WI38 (cell line): ENCODE measurements at regions not wholly inside any gene's neighbourhood (a gene's known extent, or its start where the extent isn't known, plus 50 kb on each side); places are given as distances from the start of the nearest gene placed in this dataset.

Experiments
- H3K4me3 ChIP-seq: 2 replicates; pipeline ENCODE4 v1.5.1; 2011; ENCODE audit warnings: low read depth, mild to moderate bottlenecking, control low read depth, low read length
- TF ChIP-seq, protein P1 (sequence below): IDR thresholded peaks from 2 replicates; pipeline ENCODE4 v1.5.1; 2012; ENCODE audit warnings: low read depth, mild to moderate bottlenecking, control low read depth, low read length

DNA sequence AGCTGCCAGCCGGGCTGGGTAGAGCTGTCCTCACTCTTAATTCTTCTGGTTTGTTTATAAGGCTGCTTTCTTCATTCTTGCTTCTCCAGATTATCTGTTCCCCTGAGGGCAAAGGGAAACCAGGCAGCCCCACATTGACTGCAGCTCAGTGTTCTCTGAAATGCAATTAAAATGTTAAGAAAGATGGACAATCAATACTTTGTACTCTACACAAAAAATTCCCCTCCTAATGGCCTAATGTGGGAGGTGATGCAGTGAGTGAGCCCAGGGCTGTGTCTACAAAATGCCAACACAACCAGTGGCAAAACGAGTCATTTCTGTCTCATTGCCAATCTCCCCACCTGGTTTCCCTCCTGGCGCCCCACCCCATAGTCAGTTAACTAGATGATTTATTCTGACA, 541.7 kb upstream of the RAB6C start:
- TF ChIP-seq, protein P1, sequence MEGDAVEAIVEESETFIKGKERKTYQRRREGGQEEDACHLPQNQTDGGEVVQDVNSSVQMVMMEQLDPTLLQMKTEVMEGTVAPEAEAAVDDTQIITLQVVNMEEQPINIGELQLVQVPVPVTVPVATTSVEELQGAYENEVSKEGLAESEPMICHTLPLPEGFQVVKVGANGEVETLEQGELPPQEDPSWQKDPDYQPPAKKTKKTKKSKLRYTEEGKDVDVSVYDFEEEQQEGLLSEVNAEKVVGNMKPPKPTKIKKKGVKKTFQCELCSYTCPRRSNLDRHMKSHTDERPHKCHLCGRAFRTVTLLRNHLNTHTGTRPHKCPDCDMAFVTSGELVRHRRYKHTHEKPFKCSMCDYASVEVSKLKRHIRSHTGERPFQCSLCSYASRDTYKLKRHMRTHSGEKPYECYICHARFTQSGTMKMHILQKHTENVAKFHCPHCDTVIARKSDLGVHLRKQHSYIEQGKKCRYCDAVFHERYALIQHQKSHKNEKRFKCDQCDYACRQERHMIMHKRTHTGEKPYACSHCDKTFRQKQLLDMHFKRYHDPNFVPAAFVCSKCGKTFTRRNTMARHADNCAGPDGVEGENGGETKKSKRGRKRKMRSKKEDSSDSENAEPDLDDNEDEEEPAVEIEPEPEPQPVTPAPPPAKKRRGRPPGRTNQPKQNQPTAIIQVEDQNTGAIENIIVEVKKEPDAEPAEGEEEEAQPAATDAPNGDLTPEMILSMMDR, result no peak
- no peak overlapping the region for H3K4me3 ChIP-seq

GRCh38 chr2:129438501-129439057, 540.9 kb upstream of the RAB6C start:
- no peak overlapping the region for H3K4me3 ChIP-seq
- TF ChIP-seq, protein P1, result no peak

DNA sequence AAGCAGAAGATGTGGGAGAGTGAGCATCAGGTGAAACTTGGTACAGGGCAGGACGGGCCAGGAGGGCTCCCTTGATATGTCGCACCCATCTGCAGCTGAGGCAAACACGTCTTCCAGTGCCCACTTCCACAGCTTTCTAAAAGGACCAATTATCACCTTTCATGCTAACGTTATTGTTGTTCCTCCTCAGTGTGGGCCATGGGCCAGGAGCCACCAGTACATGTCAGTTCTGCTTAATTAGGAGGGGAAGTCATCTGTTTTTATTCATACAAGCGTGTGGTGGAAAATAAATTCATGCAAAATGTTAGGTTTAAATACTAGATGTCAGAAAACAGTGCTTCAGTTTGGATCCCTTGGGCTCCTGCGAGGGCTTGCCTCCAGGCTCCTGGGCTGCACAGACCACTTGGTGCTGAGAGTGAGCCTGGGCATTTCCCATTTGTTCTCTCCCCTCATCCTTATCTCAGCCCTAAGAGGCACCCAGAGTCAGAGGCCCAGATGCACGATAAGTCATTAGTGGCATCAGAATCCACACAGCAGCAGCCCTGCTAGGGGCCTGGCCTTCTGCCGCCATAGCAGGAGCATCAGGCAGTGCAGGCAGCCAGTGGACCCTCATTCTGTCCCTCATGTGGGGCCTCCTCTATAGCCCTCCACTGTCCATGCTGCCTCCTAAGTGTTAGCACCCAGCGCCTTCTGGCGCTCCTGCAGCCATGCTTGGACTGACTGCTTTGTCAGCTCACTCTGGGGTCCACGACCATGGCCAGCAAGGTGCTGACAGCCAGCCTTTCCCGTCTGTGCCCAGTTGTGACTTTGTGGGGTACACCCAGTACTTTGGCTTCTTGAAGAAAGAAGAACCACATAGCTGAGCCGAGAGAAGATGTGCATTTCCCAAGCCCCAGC, 539.8 kb upstream of the RAB6C start:
- TF ChIP-seq, protein P1, result no peak
- H3K4me3 ChIP-seq, result no peak overlapping the region

DNA sequence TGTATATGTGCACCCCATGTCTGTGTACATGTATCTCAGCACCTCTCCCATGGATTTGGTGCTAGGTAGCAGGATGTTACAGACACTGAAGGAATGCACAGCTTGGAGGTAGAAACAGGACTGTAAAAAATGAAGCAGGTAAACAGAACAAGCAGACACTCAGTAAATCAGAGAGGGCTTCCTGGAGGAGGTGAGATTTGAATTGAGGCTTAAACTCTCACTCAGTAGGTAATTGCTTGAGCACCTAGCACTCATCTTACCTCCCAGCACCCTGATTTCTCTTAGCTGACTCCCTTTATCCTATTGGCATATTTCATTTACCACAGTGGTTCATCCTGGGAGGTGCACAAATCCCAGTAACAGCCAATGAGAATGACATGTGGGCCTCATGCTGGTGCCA, 537.9 kb upstream of the RAB6C start:
- TF ChIP-seq, protein P1, result no peak
- no peak overlapping the region for H3K4me3 ChIP-seq

- TF ChIP-seq, protein P1, result no peak
- H3K4me3 ChIP-seq, result no peak overlapping the region
Measured at GRCh38 chr2:129443235-129443864, 536.1 kb upstream of the RAB6C start.

DNA sequence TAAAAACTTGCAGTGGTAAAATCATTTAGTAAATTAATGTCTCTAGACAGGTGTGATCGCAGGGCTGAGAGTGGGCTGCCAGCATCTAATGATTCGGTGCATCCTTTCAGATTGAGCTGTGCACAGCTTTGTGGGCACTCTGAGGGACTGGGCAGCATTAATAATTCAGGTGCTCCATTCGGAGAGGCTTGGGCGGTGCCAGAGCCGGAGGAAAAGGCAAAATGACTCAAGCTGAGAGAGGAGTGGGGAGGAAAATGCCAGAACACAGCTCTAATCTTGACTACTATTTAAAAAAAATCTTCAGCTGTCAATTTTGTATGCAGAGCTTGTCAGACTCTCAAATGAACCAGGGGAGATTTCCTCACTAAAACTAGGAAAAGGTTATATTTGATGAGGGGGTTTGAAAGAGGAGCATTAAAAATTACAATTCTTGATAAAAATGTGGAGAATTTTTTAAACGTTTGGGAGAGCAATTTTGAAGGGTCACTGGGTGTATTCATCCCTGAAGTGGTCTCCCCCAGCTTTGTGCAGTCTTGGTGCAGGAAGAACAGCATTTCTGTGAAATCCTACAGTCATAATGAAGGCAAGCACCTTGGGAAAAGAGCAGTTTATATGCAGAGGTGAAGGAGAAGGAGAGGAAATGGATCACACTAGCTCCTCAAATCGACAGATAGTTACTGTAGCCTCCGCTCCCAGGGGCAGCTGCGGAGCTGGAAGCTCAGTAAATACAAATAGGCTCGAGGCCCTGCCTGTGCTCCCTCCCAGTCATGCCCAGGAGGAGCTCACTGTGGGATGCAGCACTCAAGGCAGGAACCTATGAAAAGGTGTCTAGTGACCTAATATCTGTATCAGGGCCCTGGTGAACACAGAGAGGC, 535.4 kb upstream of the RAB6C start:
- H3K4me3 ChIP-seq, result no peak overlapping the region
- TF ChIP-seq, protein P1, result no peak
